ENCODE measurements at regions not wholly inside any gene's neighbourhood (a gene's known extent, or its start where the extent isn't known, plus 50 kb on each side); places are given as distances from the start of the nearest gene placed in this dataset.

DNA sequence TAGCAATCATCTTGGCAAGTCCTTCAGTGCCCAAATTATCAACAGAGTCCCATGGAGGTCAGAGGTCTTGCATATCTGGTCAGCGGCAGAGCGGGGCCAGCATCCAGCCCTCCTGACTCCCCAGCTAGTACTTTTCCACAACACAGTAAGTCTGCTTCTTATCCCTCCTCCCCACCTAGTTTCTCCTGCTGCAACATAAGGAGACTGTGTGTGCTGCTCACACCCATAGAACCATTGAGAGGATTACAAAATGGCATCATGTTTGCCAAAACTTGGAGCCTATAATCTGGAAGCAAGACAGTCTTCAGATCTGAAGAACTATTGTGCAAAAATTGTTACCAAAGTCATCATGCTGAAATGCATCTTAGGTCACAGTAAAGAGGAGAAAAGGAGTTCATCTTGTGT lies 125.8 kb upstream of the ZNF366 start (continued):
- TF ChIP-seq L3MBTL2 (IDR thresholded peaks at IDR 0.05) (no peak), ARNT (IDR thresholded peaks at IDR 0.05) (no peak), MCM5 (IDR thresholded peaks at IDR 0.05; ENCODE audit: low read depth) (no peak), NCOA4 (IDR thresholded peaks at IDR 0.05; ENCODE audit: partially characterized antibody) (no peak)

DNA sequence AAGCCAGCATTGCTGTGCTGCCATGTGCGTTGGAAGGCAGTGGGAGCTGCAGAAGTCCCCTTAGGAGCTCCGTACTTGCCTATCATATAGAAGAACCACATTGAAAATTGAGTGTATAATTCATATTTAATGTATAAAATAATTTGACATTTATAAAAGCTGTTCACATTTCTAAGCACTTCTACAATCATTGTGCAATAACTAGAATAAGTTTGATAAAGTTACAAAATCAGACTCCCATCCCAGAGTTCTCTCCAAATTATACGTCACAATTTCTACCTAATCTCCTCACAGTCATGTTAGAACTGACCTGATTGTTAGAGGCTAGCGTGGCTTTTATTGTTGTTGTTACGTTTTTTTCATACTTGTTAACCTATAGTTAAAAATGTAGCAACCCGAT lies 123.5 kb upstream of the ZNF366 start:
- Histone ChIP-seq H3K4me3 (no peak overlapping the region), H3K4me1 (replicated peaks in 1 of 2; ENCODE audit: control insufficient read depth in 2 of 2, insufficient read depth in 2 of 2, low read length in 2 of 2) (peaks cover 11 to 19% of the 10 kb centered on the region in 2 experiments; a peak in 3 of 5 replicates), H3K9ac (ENCODE audit: insufficient read depth in 1 of 2, low read depth in 2 of 2, low read length in 2 of 2) (no peak overlapping the region), H3K79me2 (ENCODE audit: control insufficient read depth, insufficient read depth, low read length) (no peaks in the 10 kb centered on the region), H2AFZ (ENCODE audit: low read depth, low read length) (peak overlapping the region; percentile 46; the same call in 1 of the 2 replicates), H3K27me3 (ENCODE audit: control insufficient read depth in 2 of 2, insufficient read depth in 2 of 2, low read length in 2 of 2) (no peaks in the 10 kb centered on the region), H3K36me3 (ENCODE audit: control insufficient read depth, insufficient read depth, low read length) (no peaks in the 10 kb centered on the region), H3K27ac (ENCODE audit: extremely low read depth, low read depth, low read length) (no peak overlapping the region), H3K9me3 (replicated peaks; ENCODE audit: control insufficient read depth, insufficient read depth, low read depth, low read length) (no peaks in the 10 kb centered on the region), H3K9me1 (ENCODE audit: control insufficient read depth, insufficient read depth, low read length) (no peaks in the 10 kb centered on the region), H4K20me1 (replicated peaks; ENCODE audit: control insufficient read depth, insufficient read depth, low read length) (no peaks in the 10 kb centered on the region), H3K4me2 (ENCODE audit: insufficient read depth, low read length) (no peak overlapping the region)
- no TSS peak for BruUV-seq (replicated peaks)
- intact Hi-C loops (cut with micrococcal nuclease), result no loop called here
- FAIRE-seq (no peak), DNase-seq (ENCODE audit: extremely low read depth in 1 of 4, low spot score in 3 of 4) (no peak), ATAC-seq (no peak)
- no peak for TF ChIP-seq MCM5 (IDR thresholded peaks at IDR 0.05; ENCODE audit: low read depth)
- TF ChIP-seq, protein P1, sequence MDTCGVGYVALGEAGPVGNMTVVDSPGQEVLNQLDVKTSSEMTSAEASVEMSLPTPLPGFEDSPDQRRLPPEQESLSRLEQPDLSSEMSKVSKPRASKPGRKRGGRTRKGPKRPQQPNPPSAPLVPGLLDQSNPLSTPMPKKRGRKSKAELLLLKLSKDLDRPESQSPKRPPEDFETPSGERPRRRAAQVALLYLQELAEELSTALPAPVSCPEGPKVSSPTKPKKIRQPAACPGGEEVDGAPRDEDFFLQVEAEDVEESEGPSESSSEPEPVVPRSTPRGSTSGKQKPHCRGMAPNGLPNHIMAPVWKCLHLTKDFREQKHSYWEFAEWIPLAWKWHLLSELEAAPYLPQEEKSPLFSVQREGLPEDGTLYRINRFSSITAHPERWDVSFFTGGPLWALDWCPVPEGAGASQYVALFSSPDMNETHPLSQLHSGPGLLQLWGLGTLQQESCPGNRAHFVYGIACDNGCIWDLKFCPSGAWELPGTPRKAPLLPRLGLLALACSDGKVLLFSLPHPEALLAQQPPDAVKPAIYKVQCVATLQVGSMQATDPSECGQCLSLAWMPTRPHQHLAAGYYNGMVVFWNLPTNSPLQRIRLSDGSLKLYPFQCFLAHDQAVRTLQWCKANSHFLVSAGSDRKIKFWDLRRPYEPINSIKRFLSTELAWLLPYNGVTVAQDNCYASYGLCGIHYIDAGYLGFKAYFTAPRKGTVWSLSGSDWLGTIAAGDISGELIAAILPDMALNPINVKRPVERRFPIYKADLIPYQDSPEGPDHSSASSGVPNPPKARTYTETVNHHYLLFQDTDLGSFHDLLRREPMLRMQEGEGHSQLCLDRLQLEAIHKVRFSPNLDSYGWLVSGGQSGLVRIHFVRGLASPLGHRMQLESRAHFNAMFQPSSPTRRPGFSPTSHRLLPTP (IDR thresholded peaks at IDR 0.05; ENCODE audit: borderline replicate concordance, extremely low read depth, insufficient read length), result no peak
- TF ChIP-seq, protein P2, sequence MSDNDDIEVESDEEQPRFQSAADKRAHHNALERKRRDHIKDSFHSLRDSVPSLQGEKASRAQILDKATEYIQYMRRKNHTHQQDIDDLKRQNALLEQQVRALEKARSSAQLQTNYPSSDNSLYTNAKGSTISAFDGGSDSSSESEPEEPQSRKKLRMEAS (CRISPR knock-in tag; IDR thresholded peaks at IDR 0.05), result no peak
- TF ChIP-seq HSF4 (CRISPR knock-in tag; IDR thresholded peaks at IDR 0.05; ENCODE audit: borderline replicate concordance), result no peak
- TF ChIP-seq ZSCAN29 (IDR thresholded peaks at IDR 0.05), result no peak
- TF ChIP-seq PHF8 (IDR thresholded peaks at IDR 0.05; ENCODE audit: borderline replicate concordance, low read length), result no peak
- no peak for TF ChIP-seq KLF6 (CRISPR knock-in tag; IDR thresholded peaks at IDR 0.05; ENCODE audit: borderline replicate concordance)
- no peak for TF ChIP-seq CEBPG (CRISPR knock-in tag; IDR thresholded peaks at IDR 0.05)
- peak in 1 of 2 experiments; percentile 67; a peak in 2 of 4 replicates for TF ChIP-seq CEBPG (tag; conservative IDR thresholded peaks at IDR 0.05 in 1 of 2, IDR thresholded peaks at IDR 0.05 in 1 of 2)
- TF ChIP-seq, protein P3, sequence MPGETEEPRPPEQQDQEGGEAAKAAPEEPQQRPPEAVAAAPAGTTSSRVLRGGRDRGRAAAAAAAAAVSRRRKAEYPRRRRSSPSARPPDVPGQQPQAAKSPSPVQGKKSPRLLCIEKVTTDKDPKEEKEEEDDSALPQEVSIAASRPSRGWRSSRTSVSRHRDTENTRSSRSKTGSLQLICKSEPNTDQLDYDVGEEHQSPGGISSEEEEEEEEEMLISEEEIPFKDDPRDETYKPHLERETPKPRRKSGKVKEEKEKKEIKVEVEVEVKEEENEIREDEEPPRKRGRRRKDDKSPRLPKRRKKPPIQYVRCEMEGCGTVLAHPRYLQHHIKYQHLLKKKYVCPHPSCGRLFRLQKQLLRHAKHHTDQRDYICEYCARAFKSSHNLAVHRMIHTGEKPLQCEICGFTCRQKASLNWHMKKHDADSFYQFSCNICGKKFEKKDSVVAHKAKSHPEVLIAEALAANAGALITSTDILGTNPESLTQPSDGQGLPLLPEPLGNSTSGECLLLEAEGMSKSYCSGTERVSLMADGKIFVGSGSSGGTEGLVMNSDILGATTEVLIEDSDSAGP (CRISPR knock-in tag; IDR thresholded peaks at IDR 0.05), result no peak
- TF ChIP-seq ZNF146 (CRISPR knock-in tag; IDR thresholded peaks at IDR 0.05; ENCODE audit: unreplicated experiment), result no peak
- peak; percentile 69 for TF ChIP-seq CEBPB (tag; IDR thresholded peaks at IDR 0.05)
- CTCF ChIA-PET (ENCODE audit: low intra/inter-chr PET ratio), result interaction anchor here (0.6 kb wide), 1 partner anchor 1159 kb away, joined by 3 read pairs; no protein-coding TSS in a partner anchor
- 52% methylated on average over 6 of the region's 6 CpGs for WGBS (ENCODE audit: insufficient coverage, low coverage, missing lambda C conversion rate)
- POLR2A ChIA-PET, result interaction anchor here (1.8 kb wide), 1 partner anchor 9 kb away, joined by 4 read pairs; no protein-coding TSS in a partner anchor
- in situ Hi-C loops (cut with MboI), result no loop called here
